ENCODE measurements at regions not wholly inside any gene's neighbourhood (a gene's known extent, or its start where the extent isn't known, plus 50 kb on each side); places are given as distances from the start of the nearest gene placed in this dataset.

DNA sequence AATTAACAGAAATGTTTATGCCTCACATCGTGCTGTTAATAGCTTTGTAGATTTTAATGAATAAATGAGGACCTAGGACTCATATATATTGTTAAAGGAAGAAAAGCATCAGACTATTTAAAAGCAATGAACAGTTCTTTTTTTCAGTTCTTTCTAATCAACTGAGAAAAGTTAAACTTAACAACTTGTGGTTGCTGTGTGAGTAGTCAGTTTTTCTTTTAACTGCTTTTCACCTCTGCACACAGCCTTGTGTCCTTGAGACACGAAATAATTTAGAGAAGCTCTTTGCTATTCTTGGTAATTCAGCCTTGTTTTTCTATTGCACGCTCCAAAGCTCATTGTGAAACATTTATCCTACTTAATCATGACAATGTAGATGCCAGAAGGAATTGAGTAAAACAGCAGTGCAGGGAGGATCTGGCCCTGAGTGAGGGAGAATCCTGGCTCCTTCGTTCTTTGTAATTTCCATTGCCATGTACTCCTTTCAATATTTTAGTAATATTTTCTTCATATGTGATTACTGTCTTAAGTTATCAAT lies 499.0 kb downstream of the PYDC2 start:
- H3K27me3 ChIP-seq = no peaks in the 10 kb centered on the region
- H3K36me3 ChIP-seq = no peaks in the 10 kb centered on the region
- TF ChIP-seq POLR2A (IDR thresholded peaks at IDR 0.05) (no peak), EP300 (IDR thresholded peaks at IDR 0.05) (no peak)
- TF ChIP-seq, protein P1, sequence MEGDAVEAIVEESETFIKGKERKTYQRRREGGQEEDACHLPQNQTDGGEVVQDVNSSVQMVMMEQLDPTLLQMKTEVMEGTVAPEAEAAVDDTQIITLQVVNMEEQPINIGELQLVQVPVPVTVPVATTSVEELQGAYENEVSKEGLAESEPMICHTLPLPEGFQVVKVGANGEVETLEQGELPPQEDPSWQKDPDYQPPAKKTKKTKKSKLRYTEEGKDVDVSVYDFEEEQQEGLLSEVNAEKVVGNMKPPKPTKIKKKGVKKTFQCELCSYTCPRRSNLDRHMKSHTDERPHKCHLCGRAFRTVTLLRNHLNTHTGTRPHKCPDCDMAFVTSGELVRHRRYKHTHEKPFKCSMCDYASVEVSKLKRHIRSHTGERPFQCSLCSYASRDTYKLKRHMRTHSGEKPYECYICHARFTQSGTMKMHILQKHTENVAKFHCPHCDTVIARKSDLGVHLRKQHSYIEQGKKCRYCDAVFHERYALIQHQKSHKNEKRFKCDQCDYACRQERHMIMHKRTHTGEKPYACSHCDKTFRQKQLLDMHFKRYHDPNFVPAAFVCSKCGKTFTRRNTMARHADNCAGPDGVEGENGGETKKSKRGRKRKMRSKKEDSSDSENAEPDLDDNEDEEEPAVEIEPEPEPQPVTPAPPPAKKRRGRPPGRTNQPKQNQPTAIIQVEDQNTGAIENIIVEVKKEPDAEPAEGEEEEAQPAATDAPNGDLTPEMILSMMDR (IDR thresholded peaks at IDR 0.05) = no peak
- WGBS, 3 donors = 6 to 12% (median 7%) methylated on average over 4 of the region's 4 CpGs
- no peaks in the 10 kb centered on the region for H3K9me3 ChIP-seq
- no peak overlapping the region for H3K27ac ChIP-seq
- no peak for DNase-seq
- intact Hi-C loops (cut with DNase I) = no loop called here
- peaks cover 5% of the 10 kb centered on the region for H3K4me1 ChIP-seq (ENCODE audit: insufficient read depth)
- no peak overlapping the region for H3K4me3 ChIP-seq

DNA sequence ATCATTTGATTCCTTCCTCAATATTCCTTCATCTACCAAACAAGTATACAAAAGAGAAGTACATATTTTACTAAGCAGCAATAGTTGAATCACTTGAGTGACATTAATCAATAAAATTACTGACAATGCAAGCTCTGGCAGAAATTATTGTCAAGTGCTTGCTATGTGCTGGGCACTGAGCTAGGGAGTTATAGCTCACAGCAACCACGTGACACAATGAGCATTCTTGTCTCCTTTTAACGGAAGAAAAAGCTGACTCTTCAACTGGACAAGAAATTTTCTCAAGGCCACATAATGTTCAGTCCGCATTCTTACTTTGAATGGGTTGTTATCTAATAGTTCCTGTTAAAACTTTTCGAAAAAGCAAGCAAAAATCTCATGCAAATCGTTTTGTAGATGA lies 500.1 kb downstream of the PYDC2 start:
- no peak overlapping the region for H3K4me3 ChIP-seq
- peak overlapping the region in 1 of 2 donors; percentile 41 for H3K27ac ChIP-seq
- no peaks in the 10 kb centered on the region for H3K27me3 ChIP-seq
- peaks cover 5% of the 10 kb centered on the region for H3K4me1 ChIP-seq (ENCODE audit: insufficient read depth)
- no peaks in the 10 kb centered on the region for H3K9me3 ChIP-seq
- TF ChIP-seq EP300 (IDR thresholded peaks at IDR 0.05) = no peak
- TF ChIP-seq POLR2A (IDR thresholded peaks at IDR 0.05) = no peak
- TF ChIP-seq, protein P1 (IDR thresholded peaks at IDR 0.05) = no peak
- no peak for DNase-seq
- intact Hi-C loops (cut with DNase I) = no loop called here
- 1 to 23% (median 4%) methylated on average over 5 of the region's 5 CpGs for WGBS, 3 donors
- H3K36me3 ChIP-seq = no peaks in the 10 kb centered on the region

DNA sequence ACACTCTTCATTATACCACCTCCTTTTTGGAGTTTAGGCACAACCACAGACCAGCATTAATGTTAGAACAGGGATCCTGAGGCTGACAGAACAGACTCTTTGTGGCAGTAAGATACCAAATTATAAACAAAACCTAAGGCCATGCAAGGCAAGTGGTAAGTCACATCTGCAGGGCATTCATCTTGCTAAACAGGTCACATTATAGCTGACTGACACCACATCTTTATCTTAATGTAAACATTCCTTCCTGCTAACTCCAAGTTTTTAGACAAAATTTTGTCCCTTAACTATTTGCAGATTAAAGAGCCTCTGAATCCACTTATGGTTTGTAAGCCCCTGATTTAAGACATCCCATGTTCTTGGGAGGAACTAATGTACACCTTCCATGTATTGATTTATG lies 500.6 kb downstream of the PYDC2 start:
- no peak for DNase-seq
- no peaks in the 10 kb centered on the region for H3K9me3 ChIP-seq
- no peaks in the 10 kb centered on the region for H3K36me3 ChIP-seq
- intact Hi-C loops (cut with DNase I) = no loop called here
- TF ChIP-seq, protein P1 (IDR thresholded peaks at IDR 0.05) = no peak
- TF ChIP-seq POLR2A (IDR thresholded peaks at IDR 0.05) (no peak), EP300 (IDR thresholded peaks at IDR 0.05) (no peak)
- H3K27ac ChIP-seq = peak overlapping the region in 1 of 2 donors; percentile 41
- H3K27me3 ChIP-seq = no peaks in the 10 kb centered on the region
- peaks cover 5% of the 10 kb centered on the region for H3K4me1 ChIP-seq (ENCODE audit: insufficient read depth)
- H3K4me3 ChIP-seq = no peak overlapping the region

DNA sequence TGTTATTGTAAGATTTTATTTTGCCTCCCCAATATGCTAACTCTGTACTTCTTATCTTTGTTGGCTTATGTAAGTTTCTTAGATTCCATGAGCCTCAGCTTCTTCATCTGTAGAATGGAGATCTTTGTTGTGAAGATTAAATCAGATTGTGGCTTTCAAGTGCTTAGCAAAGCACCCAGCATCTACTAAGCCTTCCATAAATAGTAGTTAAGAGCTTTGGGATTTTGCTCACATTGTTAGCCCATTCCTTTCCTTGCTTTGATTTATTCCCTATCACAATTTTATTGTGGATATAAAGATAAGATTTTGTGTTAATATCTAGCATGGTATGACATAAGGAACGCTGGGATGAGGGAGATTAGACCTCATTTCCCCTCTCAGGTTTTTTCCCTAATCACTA lies 501.4 kb downstream of the PYDC2 start:
- Histone ChIP-seq H3K9me3 (no peaks in the 10 kb centered on the region), H3K4me3 (no peak overlapping the region), H3K27me3 (no peaks in the 10 kb centered on the region), H3K27ac (no peak overlapping the region), H3K4me1 (ENCODE audit: insufficient read depth) (peaks cover 5% of the 10 kb centered on the region), H3K36me3 (no peaks in the 10 kb centered on the region)
- WGBS, 3 donors = 81 to 82% (median 82%) methylated on average over 1 of the region's 1 CpG
- no peak for DNase-seq
- TF ChIP-seq EP300 (IDR thresholded peaks at IDR 0.05) (no peak), POLR2A (IDR thresholded peaks at IDR 0.05) (no peak)
- TF ChIP-seq, protein P1 (IDR thresholded peaks at IDR 0.05) = no peak
- intact Hi-C loops (cut with DNase I) = no loop called here

Data from ovary (tissue), 7 donors.